PC-3 (cell line): ENCODE measurements at regions not wholly inside any gene's neighbourhood (a gene's known extent, or its start where the extent isn't known, plus 50 kb on each side); places are given as distances from the start of the nearest gene placed in this dataset.

Experiments
- ATAC-seq: fragments of 200-7000 bp; cut with Tn5 transposase; 2 replicates; pipeline ENCODE4 v1.9.1; 2020; ENCODE audit warnings: mild to moderate bottlenecking, moderate library complexity
- BruUV-seq: library from RNA; stranded (reverse); fragments of 400-500 nt; replicated peaks from 2 replicates; lab custom pipeline; 2021; lab: Mats Ljungman, UMichigan
- CTCF ChIA-PET: fragments of 300-600 bp; sonication (Branson Sonifier 250); formaldehyde crosslinking; loops from one replicate; lab custom pipeline; 2022; ENCODE audit warnings: antibody characterized with exemption; lab: Charles Lee
- POLR2A ChIA-PET: fragments of 300-600 bp; sonication (Branson Sonifier 250); formaldehyde crosslinking; loops from one replicate; lab custom pipeline; 2022; ENCODE audit warnings: antibody characterized with exemption; ENCODE audit not compliant: unreplicated experiment; lab: Charles Lee
- DNase-seq: peaks from one replicate; pipeline ENCODE4 v3.0.0-alpha.2; 2015
- H2AFZ ChIP-seq: fragments of 300-600 bp; sonication (generic); 2 replicates; pipeline ENCODE4 v1.6.0; 2016; ENCODE audit warnings: antibody characterized with exemption, low read length
- H3F3A ChIP-seq: fragments of 300-600 bp; sonication (generic); one replicate; pipeline ENCODE4 v1.6.0; 2017; ENCODE audit warnings: antibody characterized with exemption, low read length, control low read depth, mild to moderate bottlenecking; ENCODE audit not compliant: unreplicated experiment
- H3K27ac ChIP-seq: fragments of 300-600 bp; sonication (generic); 2 replicates; pipeline ENCODE4 v1.5.1; 2016; ENCODE audit warnings: mild to moderate bottlenecking, low read length
- H3K27me3 ChIP-seq: fragments of 300-600 bp; sonication (generic); 2 replicates; pipeline ENCODE4 v1.6.1; 2016; ENCODE audit warnings: low read length, mixed read lengths
- H3K36me3 ChIP-seq: fragments of 300-600 bp; sonication (generic); 2 replicates; pipeline ENCODE4 v1.6.1; 2016; ENCODE audit warnings: low read depth, mixed run types, low read length, mixed read lengths
- H3K4me1 ChIP-seq: fragments of 300-600 bp; sonication (generic); 2 replicates; pipeline ENCODE4 v1.5.1; 2016; ENCODE audit warnings: low read length; ENCODE audit not compliant: insufficient read depth
- H3K4me2 ChIP-seq: fragments of 300-600 bp; sonication (generic); 2 replicates; pipeline ENCODE4 v1.6.0; 2016; ENCODE audit warnings: low read length
- H3K4me3 ChIP-seq: fragments of 300-600 bp; sonication (generic); 2 replicates; pipeline ENCODE4 v1.5.1; 2016; ENCODE audit warnings: mild to moderate bottlenecking, low read length, mixed read lengths
- H3K79me2 ChIP-seq: fragments of 300-600 bp; sonication (generic); 2 replicates; pipeline ENCODE4 v1.6.1; 2017; ENCODE audit warnings: low read length, mixed read lengths
- H3K9ac ChIP-seq: fragments of 300-600 bp; sonication (generic); 2 replicates; pipeline ENCODE4 v1.6.0; 2016; ENCODE audit warnings: mild to moderate bottlenecking, low read length
- H3K9me2 ChIP-seq: fragments of 300-600 bp; sonication (generic); replicated peaks from 2 replicates; pipeline ENCODE4 v1.6.1; 2016; ENCODE audit warnings: mixed run types, low read length, mixed read lengths
- H3K9me3 ChIP-seq: fragments of 300-600 bp; sonication (generic); 2 replicates; pipeline ENCODE4 v1.6.1; 2016; ENCODE audit warnings: low read length, mixed read lengths
- H4K20me1 ChIP-seq: fragments of 300-600 bp; sonication (generic); 2 replicates; pipeline ENCODE4 v1.6.1; 2016; ENCODE audit warnings: low read length, mixed read lengths
- CTCF ChIP-seq: fragments of 300-600 bp; sonication (generic); conservative IDR thresholded peaks from 2 replicates; pipeline ENCODE4 v1.5.1; 2017; ENCODE audit warnings: antibody characterized with exemption, low read depth, mild to moderate bottlenecking, low read length
- EZH2 ChIP-seq: fragments of 300-600 bp; sonication (generic); IDR thresholded peaks from one replicate; pipeline ENCODE4 v1.6.1; 2017; ENCODE audit warnings: antibody characterized with exemption, mild to moderate bottlenecking, low read length; ENCODE audit not compliant: unreplicated experiment
- EZH2phosphoT487 ChIP-seq: fragments of 300-600 bp; sonication (generic); IDR thresholded peaks from 2 replicates; pipeline ENCODE4 v1.6.1; 2018; ENCODE audit warnings: mild to moderate bottlenecking, antibody characterized with exemption, low read length, borderline replicate concordance
- intact Hi-C: fragments of 100-400 bp; cut with micrococcal nuclease; formaldehyde crosslinking; loops from 2 replicates; pipeline ENCODE4 v1.9.0; 2023

- no peaks in the 10 kb centered on the region for H3K9me2 ChIP-seq
- H3K9me3 ChIP-seq = no peaks in the 10 kb centered on the region
- no peak overlapping the region for H2AFZ ChIP-seq
- no peak overlapping the region for H3K9ac ChIP-seq
- H3K27me3 ChIP-seq = no peaks in the 10 kb centered on the region
- H3K36me3 ChIP-seq = no peaks in the 10 kb centered on the region
- no peaks in the 10 kb centered on the region for H3F3A ChIP-seq
- TF ChIP-seq EZH2 = no peak
- TF ChIP-seq CTCF = no peak
- no peak for TF ChIP-seq EZH2phosphoT487
- no peaks in the 10 kb centered on the region for H3K4me1 ChIP-seq
- ChIA-PET POLR2A (no interaction called here), CTCF (no interaction called here)
- no peak overlapping the region for H3K4me3 ChIP-seq
- intact Hi-C loops = no loop called here
- H3K4me2 ChIP-seq = no peak overlapping the region
- no TSS peak for BruUV-seq
- H4K20me1 ChIP-seq = no peaks in the 10 kb centered on the region
- no peak for ATAC-seq
- no peak for DNase-seq
- no peak overlapping the region for H3K27ac ChIP-seq
- H3K79me2 ChIP-seq = no peaks in the 10 kb centered on the region
Observed at GRCh38 chr5:68161156-68161555, 54.4 kb upstream of the PIK3R1 start.

- H3K4me2 ChIP-seq = no peak overlapping the region
- POLR2A ChIA-PET = no interaction called here
- no peak overlapping the region for H2AFZ ChIP-seq
- H3K4me1 ChIP-seq = no peaks in the 10 kb centered on the region
- H3K36me3 ChIP-seq = no peaks in the 10 kb centered on the region
- no peak for DNase-seq
- no TSS peak for BruUV-seq
- H3K4me3 ChIP-seq = no peak overlapping the region
- no peak overlapping the region for H3K27ac ChIP-seq
- CTCF ChIA-PET = no interaction called here
- H3K9me2 ChIP-seq = no peaks in the 10 kb centered on the region
- H3K9ac ChIP-seq = no peak overlapping the region
- H3K9me3 ChIP-seq = no peaks in the 10 kb centered on the region
- no peaks in the 10 kb centered on the region for H4K20me1 ChIP-seq
- no peak for ATAC-seq
- H3K27me3 ChIP-seq = no peaks in the 10 kb centered on the region
- no peaks in the 10 kb centered on the region for H3K79me2 ChIP-seq
- intact Hi-C loops = no loop called here
- TF ChIP-seq CTCF (no peak), EZH2 (no peak), EZH2phosphoT487 (no peak)
- no peaks in the 10 kb centered on the region for H3F3A ChIP-seq
Observed at GRCh38 chr5:68159224-68159951, 56.2 kb upstream of the PIK3R1 start.

- H3K36me3 ChIP-seq = no peaks in the 10 kb centered on the region
- intact Hi-C loops = no loop called here
- DNase-seq (no peak), ATAC-seq (no peak)
- POLR2A ChIA-PET = no interaction called here
- CTCF ChIA-PET = no interaction called here
- H3K4me2 ChIP-seq = no peak overlapping the region
- no peaks in the 10 kb centered on the region for H4K20me1 ChIP-seq
- no peaks in the 10 kb centered on the region for H3F3A ChIP-seq
- H3K9ac ChIP-seq = no peak overlapping the region
- no peaks in the 10 kb centered on the region for H3K4me1 ChIP-seq
- H3K79me2 ChIP-seq = no peaks in the 10 kb centered on the region
- H3K4me3 ChIP-seq = no peak overlapping the region
- H2AFZ ChIP-seq = no peak overlapping the region
- TF ChIP-seq EZH2 (no peak), CTCF (no peak), EZH2phosphoT487 (no peak)
- no peaks in the 10 kb centered on the region for H3K9me3 ChIP-seq
- no peaks in the 10 kb centered on the region for H3K9me2 ChIP-seq
- no TSS peak for BruUV-seq
- H3K27me3 ChIP-seq = 0 out of 2 replicates have a peak, but pooled peaks cover 2% of the 10 kb centered on the region
- H3K27ac ChIP-seq = no peak overlapping the region
Observed at GRCh38 chr5:68155940-68156339, 59.6 kb upstream of the PIK3R1 start.
